Dermis blood vessel endothelial cell (primary cell): ENCODE measurements at regions not wholly inside any gene's neighbourhood (a gene's known extent, or its start where the extent isn't known, plus 50 kb on each side); places are given as distances from the start of the nearest gene placed in this dataset.

Experiments used
- DNase-seq: peaks from one replicate; pipeline ENCODE4 v3.0.0; 2010

DNA sequence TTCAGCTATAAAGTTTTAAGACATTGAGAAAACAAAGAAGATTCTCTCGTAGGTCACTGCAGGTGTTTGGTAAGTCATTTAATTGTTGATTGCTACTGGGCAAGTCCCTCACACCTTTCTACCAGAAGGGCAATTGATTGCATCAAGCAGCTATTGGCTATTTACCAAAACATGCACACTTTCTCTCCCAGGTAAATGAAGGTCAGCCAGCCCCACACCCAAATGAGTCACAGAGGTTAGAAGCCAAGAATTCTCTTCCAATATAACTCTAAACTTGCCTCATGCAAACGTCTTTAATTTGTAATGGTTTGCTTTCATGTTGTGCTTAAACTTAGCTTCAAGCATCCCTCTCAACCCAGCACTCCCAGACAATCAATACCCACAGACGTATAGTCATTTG lies 475.3 kb upstream of the ADGRL2 start:
- DNase-seq = no peak

DNA sequence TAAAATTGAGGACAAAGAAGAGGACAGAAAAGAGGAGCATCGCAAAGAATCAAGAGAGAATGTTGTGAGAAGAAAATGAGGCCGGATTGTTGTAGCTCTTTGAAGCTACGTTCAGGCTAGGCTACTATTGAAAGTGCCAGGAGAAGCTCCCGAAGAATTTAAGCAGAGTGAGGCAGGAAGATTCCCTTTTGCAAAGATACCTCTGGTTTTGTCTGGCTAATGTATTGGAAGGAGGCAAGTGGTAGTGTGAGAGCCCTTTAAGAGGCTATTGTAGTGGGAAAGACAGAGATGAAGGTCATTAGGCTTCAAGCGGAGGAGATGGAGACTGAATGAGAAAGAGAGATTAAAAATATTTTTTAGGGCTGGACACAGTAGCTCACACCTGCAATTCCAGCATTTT lies 476.9 kb upstream of the ADGRL2 start:
- DNase-seq = no peak

DNA sequence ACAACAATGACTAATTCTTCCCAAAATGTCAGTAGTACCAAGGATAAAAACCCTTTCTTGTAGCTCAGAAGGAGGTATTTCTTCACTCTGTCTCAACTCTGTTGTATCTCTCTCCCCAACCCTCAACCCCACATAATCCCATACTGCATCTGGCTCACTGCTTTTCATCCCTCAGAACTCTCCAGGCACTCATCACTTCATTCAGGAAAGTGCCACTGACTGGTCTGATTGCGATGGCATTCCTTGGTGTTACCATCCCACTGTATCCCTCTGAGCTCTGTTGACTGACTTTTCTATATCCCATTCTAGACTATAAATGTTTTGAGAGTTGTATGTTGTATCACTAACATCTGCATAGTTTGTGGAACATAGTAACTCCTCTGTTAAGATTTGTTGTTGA lies 483.5 kb upstream of the ADGRL2 start:
- no peak for DNase-seq

DNA sequence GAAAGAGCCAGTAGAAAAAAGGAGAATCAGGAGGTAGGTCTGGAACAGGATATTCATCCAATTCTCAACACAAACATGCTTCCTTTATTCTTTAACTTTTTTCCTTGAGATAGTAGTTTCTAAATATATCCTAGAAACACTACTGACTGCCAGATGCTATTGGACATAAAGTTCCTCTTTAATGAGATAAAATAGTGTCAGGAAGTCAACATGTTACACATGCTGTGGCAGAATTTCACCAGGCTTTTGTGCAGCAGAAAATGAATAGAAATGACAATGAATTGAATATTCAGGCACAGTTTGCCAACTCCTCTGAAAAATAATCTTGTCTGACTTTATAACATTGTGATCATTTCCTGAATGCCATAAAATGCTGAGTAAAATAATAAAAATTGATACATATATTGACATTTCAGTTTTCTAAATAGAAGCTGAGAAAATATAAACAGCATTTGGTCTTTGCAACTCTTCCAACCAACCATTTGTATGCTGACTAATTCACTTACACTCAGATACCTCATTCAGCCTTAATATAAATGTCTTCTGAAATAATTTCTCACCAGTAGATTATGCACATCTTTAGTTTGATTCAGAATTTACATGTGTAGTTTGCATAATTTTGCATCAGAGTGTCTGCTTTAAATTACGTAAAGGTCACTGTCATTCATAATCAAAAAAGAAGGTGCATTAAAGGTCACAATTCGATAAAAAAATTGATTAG lies 486.1 kb upstream of the ADGRL2 start:
- DNase-seq = no peak

DNA sequence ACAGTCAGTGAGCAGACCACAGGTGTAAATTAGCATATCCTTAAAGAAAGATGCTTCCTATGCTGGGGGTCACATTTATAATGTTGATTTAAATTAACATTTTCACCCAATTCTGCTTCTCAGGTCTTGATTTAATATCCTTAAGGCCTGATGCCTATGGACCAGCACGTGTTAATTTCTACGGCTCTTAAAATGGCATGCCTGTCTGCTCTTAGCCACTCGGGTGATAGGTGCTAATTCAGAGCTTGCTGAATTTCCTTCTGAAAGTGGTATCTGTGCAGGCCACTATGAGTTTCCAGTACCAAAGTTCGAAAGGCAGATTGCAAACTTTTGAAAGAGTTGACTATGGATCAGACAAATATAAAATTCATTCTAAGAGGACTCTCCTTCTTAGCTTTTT lies 487.4 kb upstream of the ADGRL2 start:
- no peak for DNase-seq

DNA sequence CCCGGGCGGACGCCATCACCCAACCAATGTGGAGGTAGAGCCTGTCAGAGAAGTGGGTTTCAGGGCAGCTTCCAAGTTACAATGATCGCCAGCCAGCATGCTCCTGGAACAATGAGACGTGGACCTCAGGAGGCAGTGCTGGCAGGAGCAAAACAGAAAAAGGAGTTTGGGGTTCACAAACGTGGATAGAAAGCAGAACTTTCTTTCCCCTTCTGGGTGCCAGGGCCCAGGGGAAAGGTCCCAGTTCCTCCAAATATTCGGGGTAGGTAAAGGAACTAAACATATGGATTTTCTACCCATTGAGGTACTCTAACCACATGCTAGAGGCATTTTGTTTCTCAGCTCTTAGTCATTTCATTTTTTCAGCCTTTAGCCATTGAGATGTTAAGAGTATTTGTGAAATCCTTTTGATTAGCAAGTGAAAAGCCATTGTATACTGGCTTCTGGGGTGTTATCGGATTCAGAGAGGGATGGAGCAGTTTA lies 488.4 kb upstream of the ADGRL2 start:
- DNase-seq = no peak

DNA sequence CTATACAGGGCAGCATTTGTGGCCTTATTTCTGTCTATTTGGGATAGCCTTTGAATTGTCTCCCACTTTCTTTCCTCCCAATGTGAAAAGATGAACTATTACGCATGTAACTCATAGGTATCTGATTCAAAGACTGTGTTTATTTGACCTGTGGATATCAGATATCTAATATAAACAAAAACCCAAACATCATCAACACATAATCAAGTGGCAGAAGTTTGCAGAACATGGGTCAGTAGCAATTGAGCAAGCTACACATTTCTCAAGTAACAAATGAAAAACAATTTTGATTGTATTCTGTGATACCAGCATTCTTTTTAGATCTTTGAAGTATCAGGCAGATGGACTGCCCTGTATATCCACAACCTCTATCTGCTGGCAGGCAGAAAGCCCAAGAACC lies 490.5 kb upstream of the ADGRL2 start:
- no peak for DNase-seq

DNA sequence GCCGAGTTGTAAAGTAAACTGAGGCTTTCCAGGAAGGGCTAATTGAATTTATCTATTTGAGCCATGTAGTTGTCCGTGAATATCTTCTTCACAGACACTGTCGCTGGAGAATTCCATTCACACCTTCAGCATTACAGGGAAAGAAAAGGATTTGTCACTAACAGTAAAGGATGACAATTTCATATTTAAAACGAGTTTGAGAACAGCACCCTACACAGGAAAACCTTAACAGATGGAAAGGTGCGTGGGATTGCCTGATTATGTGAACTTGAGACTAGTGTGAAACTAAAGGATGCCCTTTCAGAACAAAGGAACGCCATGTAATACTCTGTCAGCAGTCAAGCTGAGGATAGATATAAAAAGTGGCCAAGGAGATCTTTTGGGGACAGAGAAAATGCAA lies 492.5 kb upstream of the ADGRL2 start:
- no peak for DNase-seq

DNA sequence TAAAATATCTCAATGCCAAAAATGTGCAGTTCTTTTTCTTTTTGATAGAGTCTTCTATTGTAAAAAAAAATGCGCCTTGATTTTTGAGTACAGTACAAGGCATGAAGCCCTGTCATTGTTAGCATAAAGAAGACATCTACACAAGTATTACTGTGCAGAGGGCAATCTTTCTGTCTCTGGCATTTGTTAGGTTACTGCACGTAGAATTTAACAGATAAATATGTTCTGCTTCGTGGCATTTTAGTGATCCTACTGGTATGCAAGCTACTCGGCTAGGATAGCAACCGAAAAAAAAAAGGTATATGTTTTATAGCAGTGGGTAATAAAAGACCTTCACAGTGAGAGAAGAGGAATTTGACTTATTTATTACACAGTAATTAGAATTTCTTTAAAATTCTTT lies 492.9 kb upstream of the ADGRL2 start:
- no peak for DNase-seq

DNA sequence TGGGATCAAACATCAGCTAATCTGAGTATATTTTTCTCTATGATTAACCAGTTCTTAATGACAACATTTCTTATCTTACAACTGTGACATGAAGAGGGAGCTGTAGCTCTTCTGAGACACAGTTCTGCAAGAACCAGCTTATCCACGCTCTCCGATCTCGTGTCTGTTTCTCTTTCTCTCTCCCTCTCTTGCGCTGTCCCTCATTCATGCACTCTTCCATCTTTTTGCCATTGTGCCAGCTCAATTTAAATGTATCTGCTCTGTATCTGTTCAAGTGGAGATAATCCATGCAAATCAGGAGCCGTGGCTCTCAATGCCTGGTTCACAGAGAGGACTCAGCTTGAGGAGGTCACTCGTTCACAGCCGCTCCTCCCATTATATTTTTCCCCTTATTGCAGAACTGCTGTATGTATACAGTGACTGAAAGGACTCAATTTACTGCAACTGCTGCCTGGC lies 494.7 kb upstream of the ADGRL2 start:
- DNase-seq = peak; percentile 57

DNA sequence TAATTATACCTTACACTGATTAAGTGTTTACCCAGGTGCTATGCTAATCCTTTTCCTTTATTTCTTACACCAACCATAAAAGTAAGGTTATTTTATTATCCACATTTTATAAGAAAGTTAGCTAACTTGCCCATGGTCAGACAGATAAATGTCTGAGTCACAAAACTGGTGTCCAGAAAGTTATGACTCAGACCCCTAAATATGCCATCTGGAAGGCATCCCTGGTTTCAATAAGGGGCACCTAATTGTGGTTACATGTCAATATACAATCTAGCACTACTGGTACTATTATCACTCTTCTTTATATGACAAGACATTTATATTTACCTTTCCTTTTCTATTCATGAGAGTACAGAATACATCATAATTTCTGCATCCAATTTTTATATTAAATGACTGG lies 496.5 kb upstream of the ADGRL2 start:
- DNase-seq = no peak

DNA sequence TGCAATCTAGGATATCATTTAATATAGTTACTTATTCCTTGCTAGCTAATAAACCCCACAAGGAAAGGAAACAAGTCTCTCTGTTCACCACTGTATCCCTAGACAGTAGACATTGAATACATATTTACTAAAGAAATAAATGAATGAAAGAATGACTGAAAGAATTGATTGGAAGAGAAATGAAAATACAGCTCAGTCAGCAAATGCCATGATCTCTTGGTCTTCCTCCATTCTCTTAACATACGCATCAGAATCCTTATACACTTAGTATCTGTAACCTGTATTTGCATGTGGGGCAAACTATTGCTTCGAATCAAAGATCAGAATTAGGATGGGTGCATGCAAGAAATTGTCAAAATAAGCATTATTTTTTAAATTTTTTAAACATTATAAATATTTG lies 500.8 kb upstream of the ADGRL2 start:
- DNase-seq = no peak

DNA sequence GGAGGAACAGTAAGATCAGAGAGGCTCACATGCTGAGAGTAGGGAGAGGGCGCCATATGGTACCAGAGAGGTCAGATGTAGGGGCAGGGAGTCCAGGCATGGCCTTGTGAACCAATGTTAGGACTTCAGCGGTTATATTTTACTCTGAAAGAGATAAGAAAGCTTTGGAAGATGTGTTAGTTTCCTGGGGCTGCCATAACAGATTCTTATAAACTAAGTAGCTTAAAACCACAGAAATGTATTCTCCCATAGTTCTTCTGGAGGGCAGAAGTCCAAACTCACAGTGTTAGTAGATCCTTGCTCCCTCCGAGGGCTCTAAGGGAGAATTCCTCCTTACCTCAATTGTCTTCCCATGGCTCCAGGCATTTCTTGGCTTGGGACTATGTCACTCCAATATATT lies 502.5 kb upstream of the ADGRL2 start:
- no peak for DNase-seq

DNA sequence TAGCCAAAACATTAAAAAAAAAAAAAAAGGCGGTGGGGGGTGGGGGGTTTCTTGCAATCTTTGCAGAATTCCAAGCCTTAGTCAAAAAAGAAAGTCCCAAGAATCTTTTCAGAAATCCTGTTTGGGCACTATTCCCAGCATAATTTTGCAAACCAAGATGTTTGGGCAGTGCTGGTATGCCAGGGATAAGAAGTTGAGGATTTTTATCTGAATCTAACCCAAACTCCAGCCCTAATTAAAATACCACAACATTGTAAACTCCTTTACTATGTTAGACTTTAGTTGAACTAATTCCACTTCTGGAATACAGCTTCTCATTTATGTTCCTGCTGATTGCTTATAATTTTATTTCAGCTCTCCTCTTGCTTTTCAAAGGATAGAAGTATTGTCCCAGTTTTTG lies 504.1 kb upstream of the ADGRL2 start:
- no peak for DNase-seq

DNA sequence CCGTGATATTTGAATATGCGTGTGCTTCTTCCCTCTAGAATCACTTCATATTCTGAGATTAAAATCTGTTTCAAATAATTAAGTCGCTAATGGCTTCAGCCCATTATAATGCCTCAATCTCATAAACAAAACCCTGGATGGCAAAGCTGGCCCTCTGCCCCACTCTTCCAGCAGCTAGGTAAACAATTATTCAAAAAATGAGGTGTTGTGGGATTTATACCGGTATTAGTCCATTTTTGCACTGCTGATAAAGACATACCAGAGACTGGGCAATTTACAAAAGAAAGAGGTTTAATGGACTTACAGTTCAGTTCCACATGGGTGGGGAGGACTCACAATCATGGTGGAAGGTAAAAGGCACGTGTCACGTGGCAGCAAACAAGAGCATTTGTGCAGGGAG lies 510.4 kb upstream of the ADGRL2 start:
- no peak for DNase-seq

DNA sequence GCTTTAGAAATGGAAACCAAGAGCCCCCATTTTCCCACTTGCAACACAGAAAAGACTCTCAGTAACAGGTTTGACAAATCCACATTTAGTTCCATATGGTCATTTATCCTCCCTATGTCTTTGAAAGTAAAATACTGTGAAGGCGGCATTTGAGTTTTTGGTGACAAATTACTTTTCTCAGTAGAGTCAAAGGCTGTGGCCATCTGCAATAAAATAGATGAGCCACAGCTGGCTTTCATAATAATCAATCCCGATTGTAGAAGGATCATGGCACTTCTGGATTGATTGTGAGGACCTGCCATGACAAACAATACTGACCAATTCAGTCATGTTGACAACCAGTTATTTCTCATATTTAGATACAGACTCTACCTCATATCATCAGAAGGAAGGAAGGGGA lies 512.0 kb upstream of the ADGRL2 start:
- DNase-seq = no peak

DNA sequence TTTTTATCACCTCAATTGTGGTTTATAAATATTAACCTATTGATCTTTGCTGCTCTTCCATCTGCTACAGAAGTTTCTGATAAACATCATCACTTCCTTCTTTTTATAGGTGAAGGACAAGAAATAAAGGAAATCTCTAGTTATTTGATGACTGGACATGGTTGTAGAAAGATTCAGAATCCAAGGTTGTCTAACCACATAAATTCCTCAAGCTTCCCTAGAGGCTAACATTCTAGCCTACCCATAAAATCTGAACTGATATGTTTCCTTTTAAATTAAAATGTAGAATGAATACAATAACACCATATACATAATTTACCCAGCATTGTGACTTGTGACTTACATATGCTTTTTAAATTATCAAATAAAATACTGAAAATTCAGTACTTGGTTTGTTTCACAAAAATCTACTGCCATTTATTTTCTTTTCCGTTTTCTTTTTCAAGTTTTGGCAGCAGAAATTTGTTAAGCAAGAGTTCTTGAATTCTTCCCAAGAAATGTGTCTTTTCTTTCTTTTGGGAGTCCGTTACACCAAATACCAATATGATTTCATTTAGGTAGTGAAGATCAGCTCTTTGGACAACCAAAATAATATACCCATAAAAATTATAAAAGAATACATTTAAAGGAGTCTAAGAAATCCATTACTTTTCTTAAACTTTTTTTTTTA lies 513.2 kb upstream of the ADGRL2 start:
- no peak for DNase-seq

DNA sequence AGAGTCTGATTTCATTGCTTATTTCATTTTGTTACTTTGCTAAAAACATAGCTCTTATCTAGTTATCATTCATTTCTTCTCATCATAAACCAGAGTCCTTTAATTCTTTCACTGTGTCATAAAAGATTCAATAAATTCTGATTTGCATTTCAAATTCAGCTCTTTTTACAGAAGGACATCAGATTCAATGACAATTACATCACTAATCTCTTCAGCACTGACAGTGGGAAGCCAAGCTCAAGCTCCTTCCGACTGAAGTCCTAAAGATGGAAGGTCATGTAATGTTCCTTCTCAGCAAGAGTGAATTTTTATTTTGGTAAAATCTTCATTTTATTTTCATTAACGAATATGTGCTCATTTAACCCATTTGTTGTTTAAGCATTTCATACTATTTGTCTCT lies 530.7 kb upstream of the ADGRL2 start:
- DNase-seq = no peak

DNA sequence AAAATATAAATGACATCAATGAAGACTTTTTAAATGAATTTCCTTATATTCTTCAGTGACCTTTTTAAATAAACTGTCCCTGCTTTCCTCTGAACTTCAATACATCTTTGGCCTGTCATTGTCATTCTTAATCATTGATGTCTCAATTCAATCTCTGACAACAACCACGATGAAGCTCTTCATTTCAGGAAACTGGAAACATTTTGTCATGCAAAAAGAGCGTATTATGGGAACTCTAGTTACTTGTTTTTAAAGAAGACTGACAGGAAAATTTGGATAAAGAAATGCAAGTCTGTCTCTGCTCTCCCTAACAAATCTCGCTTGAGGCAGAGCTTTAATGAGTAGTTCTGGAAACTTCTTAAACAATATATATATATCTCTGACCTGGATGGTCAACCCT lies 535.8 kb upstream of the ADGRL2 start:
- DNase-seq = no peak

DNA sequence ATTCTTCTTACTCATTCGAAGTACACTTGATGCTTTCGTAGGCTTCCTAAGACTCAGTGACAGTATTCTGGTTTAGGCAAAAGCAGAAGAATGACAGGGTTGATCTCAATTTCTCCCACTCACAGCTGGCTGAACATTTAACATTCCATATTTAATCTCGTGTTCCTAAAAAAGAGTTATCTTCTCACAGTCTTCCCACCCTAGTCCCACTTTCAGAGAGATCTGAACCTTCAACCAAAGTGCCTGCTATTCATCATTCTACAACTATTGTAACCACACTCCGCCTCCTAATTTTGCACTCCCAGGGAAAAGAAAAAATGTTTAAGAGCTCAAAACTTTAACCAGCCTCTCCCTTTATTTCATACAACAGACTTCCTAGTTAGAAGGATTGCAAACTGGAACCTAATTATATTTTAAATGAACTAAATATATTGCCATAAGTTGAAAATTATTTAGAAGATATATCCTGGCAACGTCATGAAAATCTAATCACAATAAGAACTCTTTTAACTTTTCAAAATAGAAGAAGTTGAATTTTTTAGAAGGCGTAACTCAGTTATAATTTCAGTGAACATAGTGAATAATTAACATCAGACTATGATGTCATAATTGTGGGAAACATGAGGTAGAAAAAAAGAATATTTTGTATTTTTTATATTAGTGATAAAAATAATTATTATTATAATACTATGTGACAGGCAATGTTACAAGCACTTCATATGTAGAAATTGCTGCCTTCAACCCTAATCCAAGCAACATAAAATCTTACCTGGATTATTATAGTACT lies 540.9 kb upstream of the ADGRL2 start:
- DNase-seq = no peak

DNA sequence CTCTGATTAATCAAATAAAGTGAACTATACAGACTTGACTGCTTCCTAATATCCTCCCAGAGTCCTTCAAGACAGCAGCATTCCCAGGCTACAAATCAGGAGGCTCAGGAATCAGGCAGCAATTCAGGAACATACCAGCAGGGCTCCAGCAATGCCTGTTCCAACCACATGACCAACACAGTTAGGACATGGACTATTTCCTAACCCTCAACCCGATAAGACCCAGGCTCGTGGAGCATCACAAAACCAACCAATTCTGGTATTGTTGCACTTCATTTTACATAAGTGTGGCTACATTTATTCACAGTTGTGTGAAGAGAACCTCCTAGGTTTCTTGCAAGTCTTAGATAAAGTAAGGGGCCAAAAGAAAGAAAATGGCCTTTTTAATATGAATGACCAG lies 546.2 kb upstream of the ADGRL2 start:
- no peak for DNase-seq

DNA sequence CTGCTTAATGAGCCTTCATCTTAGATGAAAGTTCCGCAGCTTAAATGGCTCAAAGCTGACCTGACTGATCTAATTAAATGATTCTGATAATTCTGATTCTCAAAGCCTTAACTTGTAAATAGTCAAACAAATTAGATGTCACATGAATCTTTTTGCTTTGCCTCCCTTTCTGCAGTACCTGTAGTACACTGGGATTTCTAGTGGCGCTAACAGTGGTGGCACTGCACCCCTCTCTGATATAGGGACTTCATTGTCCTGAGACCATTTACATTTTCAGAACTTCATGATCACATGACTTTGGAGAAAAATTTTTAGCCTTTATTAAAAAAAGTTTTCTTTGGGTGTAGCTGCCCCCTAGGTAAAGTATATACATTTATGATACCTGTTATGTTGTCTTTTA lies 546.7 kb upstream of the ADGRL2 start:
- DNase-seq = no peak

DNA sequence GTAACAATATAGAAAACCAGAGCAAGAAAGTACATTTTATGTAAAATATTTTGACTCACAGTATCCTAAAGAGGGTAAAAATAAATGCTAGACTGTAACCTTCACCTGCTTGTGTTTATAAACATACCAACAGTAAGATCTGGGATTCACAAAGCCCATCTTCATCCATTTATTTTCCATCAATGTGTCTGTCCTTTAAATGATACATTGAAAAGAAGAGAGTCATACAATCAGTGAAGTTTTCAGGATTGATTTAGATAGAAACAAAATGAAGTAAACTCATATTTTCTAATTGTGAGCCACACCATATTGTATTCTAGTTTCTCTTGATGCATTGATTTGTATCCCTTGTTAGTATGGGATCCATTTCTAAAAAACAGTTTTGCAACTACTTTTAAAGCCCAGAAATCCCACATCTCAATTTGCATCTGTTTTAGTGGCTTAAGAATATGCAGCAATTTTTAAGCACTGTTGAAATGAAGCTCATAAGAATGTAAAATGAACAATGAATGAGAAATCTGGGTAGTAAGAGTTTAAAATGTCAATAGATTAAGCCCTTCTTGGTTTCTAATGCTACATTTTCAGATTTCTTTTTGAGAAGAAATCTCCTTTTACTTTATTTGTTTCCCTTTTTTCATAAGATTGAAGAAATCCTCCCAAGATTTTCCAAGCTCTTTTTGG lies 548.1 kb upstream of the ADGRL2 start:
- no peak for DNase-seq
